ENCODE measurements at regions not wholly inside any gene's neighbourhood (a gene's known extent, or its start where the extent isn't known, plus 50 kb on each side); places are given as distances from the start of the nearest gene placed in this dataset.
"Not testable (repeated sequence)": the region's sequence is repeated elsewhere in the genome, so short reads cannot be mapped to it uniquely, and the experiment has no call there.

GRCh38 chr13:104645786-104646185 lies 1579.6 kb upstream of the SLC10A2 start:
- DNase-seq, result no peak

DNA sequence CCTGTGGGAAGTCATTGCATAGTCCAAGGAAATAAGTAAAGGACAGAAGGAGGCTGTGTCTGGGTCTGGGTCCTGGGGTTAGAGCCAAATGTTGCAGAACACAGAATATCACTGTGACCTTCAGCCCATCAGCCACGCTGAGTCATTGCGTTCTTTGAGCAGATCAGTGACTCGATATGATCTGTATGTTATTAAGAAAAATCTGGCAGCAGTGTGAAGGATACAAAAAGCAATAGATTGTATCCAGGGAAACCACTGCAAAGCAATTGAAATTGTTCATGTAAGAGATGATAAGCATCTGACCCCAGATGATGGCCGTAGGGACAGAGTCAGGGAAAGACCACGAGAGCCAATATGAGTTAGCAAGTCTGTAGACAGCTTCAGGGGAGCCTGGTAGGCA lies 1575.1 kb upstream of the SLC10A2 start:
- no peak for DNase-seq

- no peak for DNase-seq
Measured at GRCh38 chr13:104635879-104636278, 1569.7 kb upstream of the SLC10A2 start.

- DNase-seq, result no peak
Measured at GRCh38 chr13:104634016-104634415, 1567.8 kb upstream of the SLC10A2 start.

- DNase-seq, result no peak
Measured at GRCh38 chr13:104632736-104633135, 1566.5 kb upstream of the SLC10A2 start.

DNA sequence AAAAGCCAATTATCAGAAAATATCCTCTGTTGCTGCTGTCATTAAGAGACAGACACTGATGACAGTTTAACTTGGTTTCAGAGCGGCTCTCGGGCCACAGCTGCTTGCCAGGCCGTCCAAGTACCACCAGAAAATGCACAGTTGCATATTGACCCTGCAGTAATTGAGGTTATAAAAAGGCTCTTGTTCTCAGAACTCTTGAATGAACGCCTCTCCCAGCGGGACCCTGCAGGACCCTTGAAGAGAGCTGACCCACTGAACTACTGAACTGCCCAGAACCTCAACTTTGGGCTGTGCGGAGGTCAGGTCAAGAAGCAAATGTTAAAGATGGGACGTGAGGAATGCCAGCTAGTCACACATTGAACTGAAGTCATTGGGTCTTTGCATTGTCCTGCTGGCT lies 1559.0 kb upstream of the SLC10A2 start:
- DNase-seq, result no peak

DNA sequence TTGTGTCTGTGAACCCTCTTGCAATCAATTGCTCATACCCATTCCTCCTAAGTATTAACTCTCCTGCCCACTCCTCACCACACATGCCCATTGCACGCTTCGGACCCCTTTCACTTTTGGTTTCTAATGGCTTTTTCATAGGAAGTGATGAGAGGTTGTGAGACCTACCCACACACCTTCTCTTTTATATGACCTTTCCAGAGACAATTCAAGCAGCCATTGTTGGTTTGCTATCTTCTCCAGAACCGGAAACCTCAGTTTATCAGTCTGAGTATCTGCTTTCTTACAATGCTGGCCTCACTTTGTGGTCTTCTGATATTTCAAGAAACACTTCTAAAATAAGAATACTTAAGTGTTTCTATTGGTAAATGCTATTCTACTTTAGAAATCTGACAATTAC lies 1550.8 kb upstream of the SLC10A2 start:
- no peak for DNase-seq

- DNase-seq, result no peak
Measured at GRCh38 chr13:104614361-104615145, 1548.3 kb upstream of the SLC10A2 start.

- no peak for DNase-seq
Measured at GRCh38 chr13:104608331-104608730, 1542.1 kb upstream of the SLC10A2 start.

DNA sequence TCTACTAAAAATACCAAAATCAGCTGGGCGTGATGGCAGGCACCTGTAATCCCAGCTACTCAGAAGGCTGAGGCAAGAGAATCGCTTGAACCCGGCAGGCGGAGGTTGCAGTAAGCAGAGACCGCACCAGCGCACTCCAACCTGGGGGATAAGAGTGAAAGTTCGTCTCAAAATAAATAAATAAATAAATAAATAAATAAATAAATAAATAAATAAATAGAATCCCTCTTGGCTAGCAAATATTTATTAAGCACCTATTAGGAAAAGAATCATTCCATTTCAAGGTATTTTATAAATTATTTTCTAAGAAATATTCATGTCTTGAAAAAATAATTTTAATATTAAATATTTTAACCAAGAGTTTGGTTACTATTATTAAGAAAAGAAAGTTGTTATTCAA lies 1539.2 kb upstream of the SLC10A2 start:
- not testable (repeated sequence) for DNase-seq

DNA sequence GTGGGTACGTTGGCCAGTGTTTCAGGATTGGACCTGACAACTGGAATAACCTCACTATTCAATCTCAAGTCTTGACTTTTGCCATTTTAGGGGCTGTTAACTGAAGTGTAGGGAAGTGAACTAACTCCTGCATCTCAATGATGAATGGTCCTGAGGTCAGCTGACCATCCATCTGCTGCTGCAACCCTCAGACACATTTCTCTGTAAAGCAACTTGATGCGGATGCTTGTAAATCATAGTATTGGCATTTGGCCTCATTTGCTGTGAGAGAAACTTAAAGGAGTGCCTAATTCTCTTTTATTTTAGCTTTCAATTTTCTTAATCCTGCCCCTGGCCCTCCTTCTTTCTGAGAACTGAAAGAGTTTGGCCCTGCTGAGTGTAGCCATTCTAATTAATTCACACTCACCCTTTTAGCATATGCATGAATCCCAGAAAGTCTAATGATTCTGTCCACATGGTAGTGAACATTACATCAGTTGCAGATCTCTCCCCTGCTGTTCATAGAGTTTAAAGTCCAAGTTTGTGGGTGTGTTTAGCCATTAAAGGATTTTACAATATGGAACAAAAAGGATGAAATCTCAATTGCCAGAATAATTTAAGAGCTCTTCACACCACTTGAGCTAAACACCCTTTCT lies 1531.4 kb upstream of the SLC10A2 start:
- DNase-seq, result no peak

GRCh38 chr13:104595511-104595910 lies 1529.3 kb upstream of the SLC10A2 start:
- no peak for DNase-seq

DNA sequence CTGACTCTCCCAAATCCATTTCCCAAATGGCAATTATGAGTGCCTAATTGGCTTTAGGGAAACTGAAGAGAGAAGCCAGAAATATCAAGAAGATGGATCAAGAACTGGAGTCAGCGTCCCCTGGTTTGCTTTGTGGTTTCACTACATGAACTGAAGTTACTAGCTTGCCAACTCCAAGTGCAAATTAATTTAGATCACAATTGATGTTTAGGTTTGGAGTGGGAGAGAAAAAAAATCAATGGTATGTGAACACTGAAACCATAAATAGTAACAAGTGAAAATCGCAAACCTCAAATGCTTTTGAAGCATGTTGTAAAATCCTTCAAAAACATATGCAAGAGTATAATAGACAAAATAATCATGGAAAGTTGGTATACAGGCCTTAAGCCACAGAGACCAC lies 1528.6 kb upstream of the SLC10A2 start:
- DNase-seq, result no peak

DNA sequence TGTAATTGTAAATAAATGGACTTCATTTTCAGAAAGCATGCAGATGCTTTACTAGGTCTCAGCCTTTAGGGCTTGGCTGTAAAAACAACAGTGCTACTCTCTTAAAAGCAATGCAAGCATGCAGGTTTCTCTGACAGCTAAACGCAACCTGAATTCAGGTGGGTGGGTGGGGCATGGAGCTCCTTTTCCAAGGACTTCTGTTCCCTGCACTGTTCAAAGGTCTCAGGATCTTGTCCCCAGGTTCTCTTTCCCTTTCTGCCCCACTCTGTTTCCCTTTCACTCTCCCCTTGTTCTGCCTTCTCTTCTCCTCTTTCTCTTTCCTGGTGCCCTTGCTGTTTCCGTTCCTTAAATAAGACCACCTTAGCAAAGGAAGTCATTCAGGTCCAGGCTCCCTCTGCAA lies 1527.5 kb upstream of the SLC10A2 start:
- DNase-seq, result no peak

GRCh38 chr13:104593251-104593576 lies 1527.0 kb upstream of the SLC10A2 start:
- DNase-seq, result no peak

GRCh38 chr13:104592545-104593250 lies 1526.5 kb upstream of the SLC10A2 start:
- DNase-seq, result no peak

DNA sequence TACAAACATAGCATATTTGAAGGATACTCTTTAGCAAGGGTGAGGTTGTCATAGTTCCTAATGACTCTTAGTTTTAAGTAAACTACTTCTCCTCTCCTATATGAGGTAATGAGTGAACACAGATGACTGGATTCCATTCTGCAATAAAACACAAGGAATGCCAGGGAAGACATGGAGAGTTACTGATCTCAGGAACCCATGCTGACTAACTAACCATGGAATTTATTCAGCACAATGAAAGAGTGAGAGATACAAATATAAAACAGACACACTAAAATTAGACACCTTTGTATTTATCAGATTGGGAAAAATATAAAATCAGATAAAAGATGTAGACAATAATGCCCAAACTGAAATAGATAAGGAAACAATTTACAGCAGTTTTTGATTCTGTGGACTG lies 1525.9 kb upstream of the SLC10A2 start:
- DNase-seq, result no peak

DNA sequence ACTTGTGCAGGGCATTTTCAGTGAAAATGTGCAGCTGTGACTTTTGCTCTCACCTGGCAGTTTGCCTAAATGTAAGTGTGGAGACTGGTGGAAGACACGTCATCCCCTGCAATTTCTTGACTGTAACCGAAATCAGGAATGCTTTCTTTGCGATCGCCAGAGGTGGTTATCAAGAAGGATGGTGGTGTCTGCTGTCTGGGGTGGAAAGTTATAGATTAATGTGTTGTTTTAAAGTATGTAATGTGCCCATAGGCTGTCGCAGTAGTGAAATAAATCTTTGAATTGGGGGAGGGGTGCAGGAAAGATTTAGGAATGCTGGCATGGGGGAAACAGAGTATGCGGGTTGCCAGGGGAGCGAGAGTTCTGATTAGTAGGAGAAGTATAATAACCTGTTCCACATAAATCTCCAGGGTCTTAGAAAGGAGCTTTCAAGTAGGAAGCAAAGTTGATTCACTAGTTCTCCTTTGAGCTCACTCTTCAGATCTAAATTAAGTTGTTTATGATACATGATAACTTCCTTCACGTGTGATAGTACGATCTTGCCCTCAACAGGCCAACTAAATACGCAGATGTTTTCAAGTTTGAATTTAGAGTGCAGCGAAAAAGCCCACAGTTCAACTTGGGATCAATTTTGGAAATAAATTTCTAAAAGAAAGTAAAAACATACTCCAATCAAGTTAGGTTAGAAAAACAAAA lies 1520.0 kb upstream of the SLC10A2 start:
- DNase-seq, result no peak

DNA sequence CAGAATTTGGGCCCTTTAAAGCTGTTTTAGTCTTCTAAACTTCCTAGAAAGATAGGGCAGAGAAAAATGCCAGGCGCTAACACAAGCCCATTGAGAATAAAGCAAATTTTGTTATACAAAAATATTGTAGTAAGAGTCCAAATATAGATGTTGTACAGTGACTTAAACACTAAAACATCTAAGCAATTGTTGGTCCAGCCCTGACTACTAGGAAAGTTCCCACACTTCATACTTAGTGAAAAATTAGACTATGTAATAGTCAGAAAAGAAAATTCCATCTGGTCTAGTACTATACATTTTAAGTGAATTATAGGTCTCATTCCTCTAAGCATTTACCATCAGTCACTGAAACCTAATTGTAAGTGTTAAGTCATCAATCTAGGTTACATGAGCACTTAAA lies 1518.3 kb upstream of the SLC10A2 start:
- DNase-seq, result no peak

DNA sequence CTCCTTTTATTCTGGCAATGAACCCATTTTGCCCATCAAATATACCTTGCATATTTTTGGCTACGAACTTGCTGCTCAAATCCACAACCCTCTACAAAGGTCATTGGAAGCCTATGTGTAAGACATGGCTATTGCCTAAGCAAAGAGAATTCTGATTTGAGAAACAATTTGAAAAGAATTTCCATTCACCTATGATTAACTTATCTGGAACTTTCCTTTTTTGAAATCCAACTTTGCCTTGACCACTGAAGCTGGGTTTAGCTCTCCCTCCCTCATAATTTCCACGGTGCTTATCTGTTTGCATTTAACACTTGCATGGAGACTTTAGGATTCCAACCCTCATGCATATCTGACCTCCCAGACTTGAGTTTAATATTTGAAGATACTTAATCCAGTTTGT lies 1514.7 kb upstream of the SLC10A2 start:
- DNase-seq, result no peak

GRCh38 chr13:104577071-104577815 lies 1511.0 kb upstream of the SLC10A2 start:
- DNase-seq, result no peak

GRCh38 chr13:104571893-104572229 lies 1505.6 kb upstream of the SLC10A2 start:
- no peak for DNase-seq

All from stimulated activated naive CD4-positive, alpha-beta T cell (primary cell).